AG09309 (cell line): ENCODE measurements at regions not wholly inside any gene's neighbourhood (a gene's known extent, or its start where the extent isn't known, plus 50 kb on each side); places are given as distances from the start of the nearest gene placed in this dataset.

ENCODE experiments used
- DNase-seq: peaks from one replicate; pipeline ENCODE4 v3.0.0-alpha.2; 2010; ENCODE audit warnings: low read depth
- H3K4me3 ChIP-seq: 2 replicates; pipeline ENCODE4 v1.5.1; 2011; ENCODE audit warnings: mild to moderate bottlenecking, low read depth, low read length, moderate library complexity; ENCODE audit not compliant: control insufficient read depth
- TF ChIP-seq, protein P1 (sequence below): IDR thresholded peaks from 2 replicates; pipeline ENCODE4 v1.5.1; 2011; ENCODE audit warnings: mild to moderate bottlenecking, low read depth, low read length, inconsistent platforms; ENCODE audit not compliant: insufficient read depth, control insufficient read depth; ENCODE audit errors: missing control alignments

DNA sequence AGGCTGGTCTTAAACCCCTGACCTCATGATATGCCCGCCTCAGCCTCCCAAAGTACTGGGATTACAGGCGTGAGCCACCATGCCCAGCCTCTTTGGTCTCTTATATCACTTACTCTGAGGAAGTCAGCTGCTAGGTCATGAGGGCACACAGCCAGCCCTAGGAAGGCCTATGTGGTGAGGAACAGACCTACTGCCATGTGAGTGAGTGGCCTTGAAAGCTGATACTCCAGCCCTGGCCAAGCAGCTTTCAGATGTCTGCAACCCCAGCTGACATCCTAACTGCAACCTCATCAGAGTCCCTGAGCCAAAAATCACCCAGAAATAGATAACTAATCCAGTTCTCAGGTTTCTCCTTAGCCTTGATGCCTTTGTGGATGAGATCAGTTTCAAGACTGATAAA is 224.3 kb downstream of the EDEM1 start:
- no peak overlapping the region for H3K4me3 ChIP-seq
- TF ChIP-seq, protein P1, sequence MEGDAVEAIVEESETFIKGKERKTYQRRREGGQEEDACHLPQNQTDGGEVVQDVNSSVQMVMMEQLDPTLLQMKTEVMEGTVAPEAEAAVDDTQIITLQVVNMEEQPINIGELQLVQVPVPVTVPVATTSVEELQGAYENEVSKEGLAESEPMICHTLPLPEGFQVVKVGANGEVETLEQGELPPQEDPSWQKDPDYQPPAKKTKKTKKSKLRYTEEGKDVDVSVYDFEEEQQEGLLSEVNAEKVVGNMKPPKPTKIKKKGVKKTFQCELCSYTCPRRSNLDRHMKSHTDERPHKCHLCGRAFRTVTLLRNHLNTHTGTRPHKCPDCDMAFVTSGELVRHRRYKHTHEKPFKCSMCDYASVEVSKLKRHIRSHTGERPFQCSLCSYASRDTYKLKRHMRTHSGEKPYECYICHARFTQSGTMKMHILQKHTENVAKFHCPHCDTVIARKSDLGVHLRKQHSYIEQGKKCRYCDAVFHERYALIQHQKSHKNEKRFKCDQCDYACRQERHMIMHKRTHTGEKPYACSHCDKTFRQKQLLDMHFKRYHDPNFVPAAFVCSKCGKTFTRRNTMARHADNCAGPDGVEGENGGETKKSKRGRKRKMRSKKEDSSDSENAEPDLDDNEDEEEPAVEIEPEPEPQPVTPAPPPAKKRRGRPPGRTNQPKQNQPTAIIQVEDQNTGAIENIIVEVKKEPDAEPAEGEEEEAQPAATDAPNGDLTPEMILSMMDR = no peak
- DNase-seq = no peak

DNA sequence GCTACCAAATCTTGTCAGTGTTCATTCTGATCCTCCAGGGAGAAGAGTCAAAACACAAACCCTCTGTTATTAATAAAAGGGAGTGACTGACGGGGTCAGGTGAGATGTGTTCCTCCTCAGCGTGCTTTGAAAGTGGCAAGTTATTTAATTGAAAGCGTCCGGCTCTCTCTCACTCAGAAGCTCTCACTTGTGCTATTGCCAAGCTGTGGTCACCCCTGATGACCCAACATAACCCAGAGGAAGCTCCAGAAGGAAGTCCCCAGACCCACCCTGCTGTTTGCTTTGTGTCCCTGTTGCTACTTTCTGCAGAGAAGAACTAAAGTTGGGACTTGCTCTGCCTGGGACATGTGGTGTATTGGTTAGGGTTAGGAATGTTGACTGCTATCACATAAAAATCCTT is 235.6 kb downstream of the EDEM1 start:
- no peak for DNase-seq
- no peak overlapping the region for H3K4me3 ChIP-seq
- TF ChIP-seq, protein P1 = no peak

DNA sequence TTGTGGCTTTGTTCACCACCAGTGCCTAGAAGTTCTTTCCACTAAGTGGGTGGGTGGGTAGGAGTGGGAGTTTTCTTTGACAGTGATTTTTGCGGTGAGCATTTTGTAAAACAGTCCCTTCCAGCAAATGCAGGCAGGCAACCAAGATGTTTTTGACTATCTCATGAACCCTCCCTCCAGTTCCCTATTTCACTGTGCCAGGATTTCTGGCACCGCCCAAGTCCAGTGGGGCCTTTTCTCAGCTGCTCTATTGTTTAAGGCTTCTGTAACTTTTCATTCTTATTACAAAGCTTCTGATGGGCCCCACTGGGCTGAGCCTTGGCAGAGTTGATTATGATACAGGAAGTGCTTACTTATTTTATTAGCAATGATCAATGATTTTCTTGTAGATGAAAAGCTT is 236.0 kb downstream of the EDEM1 start:
- no peak overlapping the region for H3K4me3 ChIP-seq
- no peak for DNase-seq
- TF ChIP-seq, protein P1 = no peak

DNA sequence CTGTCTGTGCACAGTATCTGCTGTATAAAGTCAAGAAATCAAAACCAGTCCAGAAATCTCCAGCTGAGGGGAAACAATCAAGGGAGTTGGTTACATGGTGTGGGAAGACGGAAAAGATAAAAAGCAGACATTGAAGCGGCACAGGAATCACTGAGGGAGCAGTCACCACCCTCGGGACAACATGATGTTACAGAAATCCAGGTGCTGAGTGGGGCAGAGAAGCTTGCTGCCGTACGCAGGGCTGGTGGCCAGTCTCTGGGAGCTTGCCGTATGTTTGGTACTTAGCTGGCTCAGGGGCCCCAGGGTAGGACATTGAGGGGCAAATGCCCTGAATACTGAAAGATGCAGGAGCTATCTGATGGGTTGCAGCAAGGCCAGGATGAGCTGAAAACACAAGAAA is 237.9 kb downstream of the EDEM1 start:
- no peak overlapping the region for H3K4me3 ChIP-seq
- no peak for DNase-seq
- TF ChIP-seq, protein P1 = no peak

DNA sequence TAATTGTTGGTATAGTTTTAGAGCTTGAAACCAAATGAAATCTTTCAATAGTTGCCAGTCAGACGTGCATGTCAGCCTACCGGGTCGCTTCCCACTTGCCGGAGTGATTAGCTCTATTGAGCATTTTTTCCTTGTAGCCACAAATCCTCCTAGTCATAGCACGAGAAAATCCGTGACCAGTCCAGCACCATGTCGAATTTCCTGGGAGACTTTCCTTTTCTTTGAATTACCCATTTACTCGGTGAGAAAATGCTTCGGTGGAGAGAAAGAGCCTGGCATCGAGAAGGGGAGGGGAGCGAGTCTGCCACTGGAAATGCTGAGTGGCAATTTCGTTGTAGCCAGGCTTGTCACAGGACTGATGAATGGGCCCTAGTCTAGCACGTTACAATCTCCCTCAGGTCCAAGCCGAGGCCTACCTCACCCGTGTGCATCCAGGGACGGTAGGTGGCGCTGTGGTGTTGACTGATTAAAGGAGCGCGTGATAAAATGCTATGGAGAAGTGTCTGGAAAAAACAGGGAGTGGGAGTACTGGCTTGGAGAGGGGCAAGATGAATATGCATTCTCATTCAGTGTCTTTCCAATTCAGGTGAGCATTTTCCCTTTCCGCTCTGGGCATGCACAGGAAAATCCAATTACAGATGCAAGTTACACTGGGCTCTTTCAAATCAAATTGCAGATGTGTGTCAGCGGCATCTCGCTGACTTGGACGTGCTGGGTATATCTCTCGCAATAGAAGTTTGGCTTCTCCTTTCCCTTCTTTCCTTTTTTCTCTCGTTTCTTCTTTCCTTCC is 238.8 kb downstream of the EDEM1 start:
- DNase-seq = no peak
- H3K4me3 ChIP-seq = no peak overlapping the region
- TF ChIP-seq, protein P1 = peak; percentile 82

DNA sequence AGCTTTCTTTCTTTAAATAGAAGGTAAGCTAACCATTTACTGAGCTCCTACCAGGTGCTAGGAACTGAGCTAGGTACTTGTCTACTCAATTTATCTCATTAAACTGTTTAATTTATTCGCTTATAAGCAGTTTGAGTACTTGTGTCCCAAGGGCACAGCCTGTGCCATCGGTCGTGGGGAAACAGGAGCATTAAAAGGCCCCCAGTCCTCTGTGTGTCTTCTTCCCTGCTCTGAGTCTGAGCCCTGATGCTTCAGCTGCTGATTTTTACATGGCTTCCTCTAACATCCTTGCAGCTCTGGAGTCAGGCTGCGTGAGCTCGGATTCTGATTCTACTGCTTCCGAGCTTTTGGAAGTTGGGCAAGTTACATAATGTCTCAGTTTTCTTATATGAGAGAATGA is 239.5 kb downstream of the EDEM1 start:
- no peak overlapping the region for H3K4me3 ChIP-seq
- TF ChIP-seq, protein P1 = no peak
- no peak for DNase-seq

DNA sequence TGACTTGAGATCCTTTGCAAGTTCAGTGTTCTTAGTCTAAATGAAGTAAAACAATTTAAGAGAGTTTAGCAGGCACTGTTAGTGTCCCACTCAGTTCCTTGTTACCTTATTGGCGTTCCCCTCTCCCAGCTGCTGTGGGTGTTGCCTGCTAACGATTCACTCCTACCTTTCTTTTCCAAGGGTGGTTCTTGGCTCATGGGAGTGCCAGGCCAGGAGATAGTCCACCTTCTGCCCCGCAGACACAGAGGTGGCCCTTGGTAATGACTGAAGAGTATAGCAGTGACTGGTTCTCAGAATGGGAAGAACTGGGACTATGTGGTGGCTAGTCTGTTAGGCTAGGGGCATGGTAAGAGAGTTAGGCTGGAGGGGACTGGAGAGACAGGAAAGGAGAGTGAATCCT is 240.4 kb downstream of the EDEM1 start:
- H3K4me3 ChIP-seq = no peak overlapping the region
- TF ChIP-seq, protein P1 = no peak
- DNase-seq = no peak
